ENCODE measurements at regions not wholly inside any gene's neighbourhood (a gene's known extent, or its start where the extent isn't known, plus 50 kb on each side); places are given as distances from the start of the nearest gene placed in this dataset.

GRCh38 chr18:73626221-73626620 is 521.4 kb downstream of the FBXO15 start:
- Mint-ChIP-seq H3K36me3 (ENCODE audit: low read depth) (no peaks in the 10 kb centered on the region), H3K9me3 (no peaks in the 10 kb centered on the region), H3K27ac (no peak overlapping the region), H3K27me3 (ENCODE audit: insufficient read depth) (no peaks in the 10 kb centered on the region), H3K4me3 (no peak overlapping the region), H3K4me1 (no peaks in the 10 kb centered on the region)
- Histone ChIP-seq H3K4me1 (ENCODE audit: control insufficient read depth, insufficient read depth, low read length) (no peaks in the 10 kb centered on the region), H3K9ac (ENCODE audit: extremely low read depth, low read length, poor library complexity, severe bottlenecking) (no peak overlapping the region), H3K36me3 (ENCODE audit: control insufficient read depth, insufficient read depth, low read length) (no peaks in the 10 kb centered on the region), H3K4me3 (ENCODE audit: low read length) (no peak overlapping the region), H3K27ac (ENCODE audit: low read depth, low read length) (no peak overlapping the region), H3K9me3 (ENCODE audit: control insufficient read depth, low read length) (no peaks in the 10 kb centered on the region), H3K27me3 (ENCODE audit: control insufficient read depth, insufficient read depth, low read length, poor library complexity, severe bottlenecking) (no peaks in the 10 kb centered on the region)
- DNase-seq = no peak
- WGBS, 2 experiments (ENCODE audit: insufficient coverage in 1 of 2, insufficient read length in 1 of 2) = no CpG with 5 or more reads among the region's 2 CpGs
- TF ChIP-seq, protein P1, sequence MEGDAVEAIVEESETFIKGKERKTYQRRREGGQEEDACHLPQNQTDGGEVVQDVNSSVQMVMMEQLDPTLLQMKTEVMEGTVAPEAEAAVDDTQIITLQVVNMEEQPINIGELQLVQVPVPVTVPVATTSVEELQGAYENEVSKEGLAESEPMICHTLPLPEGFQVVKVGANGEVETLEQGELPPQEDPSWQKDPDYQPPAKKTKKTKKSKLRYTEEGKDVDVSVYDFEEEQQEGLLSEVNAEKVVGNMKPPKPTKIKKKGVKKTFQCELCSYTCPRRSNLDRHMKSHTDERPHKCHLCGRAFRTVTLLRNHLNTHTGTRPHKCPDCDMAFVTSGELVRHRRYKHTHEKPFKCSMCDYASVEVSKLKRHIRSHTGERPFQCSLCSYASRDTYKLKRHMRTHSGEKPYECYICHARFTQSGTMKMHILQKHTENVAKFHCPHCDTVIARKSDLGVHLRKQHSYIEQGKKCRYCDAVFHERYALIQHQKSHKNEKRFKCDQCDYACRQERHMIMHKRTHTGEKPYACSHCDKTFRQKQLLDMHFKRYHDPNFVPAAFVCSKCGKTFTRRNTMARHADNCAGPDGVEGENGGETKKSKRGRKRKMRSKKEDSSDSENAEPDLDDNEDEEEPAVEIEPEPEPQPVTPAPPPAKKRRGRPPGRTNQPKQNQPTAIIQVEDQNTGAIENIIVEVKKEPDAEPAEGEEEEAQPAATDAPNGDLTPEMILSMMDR (conservative IDR thresholded peaks at IDR 0.05) = no peak

- Histone ChIP-seq H3K27me3 (ENCODE audit: control insufficient read depth, insufficient read depth, low read length, poor library complexity, severe bottlenecking) (no peaks in the 10 kb centered on the region), H3K4me1 (ENCODE audit: control insufficient read depth, insufficient read depth, low read length) (no peaks in the 10 kb centered on the region), H3K9me3 (ENCODE audit: control insufficient read depth, low read length) (no peaks in the 10 kb centered on the region), H3K27ac (ENCODE audit: low read depth, low read length) (no peak overlapping the region), H3K9ac (ENCODE audit: extremely low read depth, low read length, poor library complexity, severe bottlenecking) (no peak overlapping the region), H3K4me3 (ENCODE audit: low read length) (no peak overlapping the region), H3K36me3 (ENCODE audit: control insufficient read depth, insufficient read depth, low read length) (no peaks in the 10 kb centered on the region)
- Mint-ChIP-seq H3K9me3 (no peaks in the 10 kb centered on the region), H3K27ac (no peak overlapping the region), H3K27me3 (ENCODE audit: insufficient read depth) (no peaks in the 10 kb centered on the region), H3K4me3 (no peak overlapping the region), H3K36me3 (ENCODE audit: low read depth) (no peaks in the 10 kb centered on the region), H3K4me1 (no peaks in the 10 kb centered on the region)
- WGBS, 2 experiments (ENCODE audit: insufficient coverage in 1 of 2, insufficient read length in 1 of 2) = 91 to 100% methylated on average over 1 of the region's 1 CpG
- TF ChIP-seq, protein P1 (conservative IDR thresholded peaks at IDR 0.05) = no peak
- no peak for DNase-seq
Observed at GRCh38 chr18:73621091-73621490, 526.5 kb downstream of the FBXO15 start.

- Histone ChIP-seq H3K36me3 (ENCODE audit: control insufficient read depth, insufficient read depth, low read length) (no peaks in the 10 kb centered on the region), H3K27ac (ENCODE audit: low read depth, low read length) (no peak overlapping the region), H3K4me1 (ENCODE audit: control insufficient read depth, insufficient read depth, low read length) (no peaks in the 10 kb centered on the region), H3K9me3 (ENCODE audit: control insufficient read depth, low read length) (no peaks in the 10 kb centered on the region), H3K9ac (ENCODE audit: extremely low read depth, low read length, poor library complexity, severe bottlenecking) (no peak overlapping the region), H3K4me3 (ENCODE audit: low read length) (no peak overlapping the region), H3K27me3 (ENCODE audit: control insufficient read depth, insufficient read depth, low read length, poor library complexity, severe bottlenecking) (no peaks in the 10 kb centered on the region)
- DNase-seq = no peak
- no peaks in the 10 kb centered on the region for H3K4me1 Mint-ChIP-seq
- H3K4me3 Mint-ChIP-seq = no peak overlapping the region
- peaks cover 2% of the 10 kb centered on the region for H3K27me3 Mint-ChIP-seq (ENCODE audit: insufficient read depth)
- TF ChIP-seq, protein P1 (conservative IDR thresholded peaks at IDR 0.05) = no peak
- no peaks in the 10 kb centered on the region for H3K36me3 Mint-ChIP-seq (ENCODE audit: low read depth)
- H3K9me3 Mint-ChIP-seq = no peaks in the 10 kb centered on the region
- no peak overlapping the region for H3K27ac Mint-ChIP-seq
Observed at GRCh38 chr18:73617981-73618380, 529.7 kb downstream of the FBXO15 start.
